Mucosa of rectum (tissue), 2 donors: ENCODE measurements at regions not wholly inside any gene's neighbourhood (a gene's known extent, or its start where the extent isn't known, plus 50 kb on each side); places are given as distances from the start of the nearest gene placed in this dataset.
"Not testable (repeated sequence)": the region's sequence is repeated elsewhere in the genome, so short reads cannot be mapped to it uniquely, and the experiment has no call there.

Experiments
- H3K27ac ChIP-seq, 2 donors: one replicate each; pipeline ENCODE4 v1.7.0; 2013; ENCODE audit warnings: inconsistent platforms in 2 of 2, low read depth in 2 of 2, low read length in 2 of 2
- H3K27me3 ChIP-seq, 2 donors: one replicate each; pipeline ENCODE4 v1.7.0; 2013; ENCODE audit warnings: low read length in 2 of 2; ENCODE audit not compliant: control insufficient read depth in 2 of 2, insufficient read depth in 2 of 2
- H3K36me3 ChIP-seq, 2 donors: one replicate each; pipeline ENCODE4 v1.7.0; 2013; ENCODE audit warnings: low read length in 2 of 2; ENCODE audit not compliant: control insufficient read depth in 2 of 2, insufficient read depth in 2 of 2
- H3K4me1 ChIP-seq, 2 donors: one replicate each; pipeline ENCODE4 v1.7.0; 2013; ENCODE audit warnings: low read length in 2 of 2, mild to moderate bottlenecking in 1 of 2; ENCODE audit not compliant: control insufficient read depth in 2 of 2, insufficient read depth in 2 of 2
- H3K4me3 ChIP-seq, 2 donors: one replicate each; pipeline ENCODE4 v1.7.0; 2013; ENCODE audit warnings: low read length in 2 of 2
- H3K9ac ChIP-seq, 2 donors: one replicate each; pipeline ENCODE4 v1.7.0; 2013; ENCODE audit warnings: low read length in 2 of 2, low read depth in 1 of 2, mild to moderate bottlenecking in 1 of 2
- H3K9me3 ChIP-seq, 2 donors: one replicate each; pipeline ENCODE4 v1.7.0; 2013; ENCODE audit warnings: low read length in 2 of 2; ENCODE audit not compliant: control insufficient read depth in 2 of 2
- donor health status: healthy.
- donor health status: Normal muscosa, but diverticular disease.

DNA sequence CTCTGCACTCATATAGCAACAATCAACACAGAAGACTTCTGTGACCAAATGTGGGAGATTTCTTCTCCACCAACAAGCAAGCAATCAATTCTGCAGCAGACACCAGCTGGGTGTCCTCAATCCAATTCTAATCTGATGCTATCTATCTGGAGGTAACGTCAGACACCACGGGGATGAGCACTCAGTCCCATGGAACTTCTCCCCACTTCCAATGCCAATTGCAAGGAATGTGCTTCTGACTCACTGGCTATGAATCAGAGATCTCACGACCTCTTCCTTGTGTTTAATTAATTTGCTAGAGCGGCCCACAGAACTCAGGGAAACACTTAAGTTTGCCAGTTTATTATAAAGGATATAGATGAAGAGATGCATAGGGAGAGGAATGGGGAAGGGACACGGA lies 103.5 kb upstream of the SIRPG start:
- Histone ChIP-seq H3K9me3 (no peaks in the 10 kb centered on the region), H3K9ac (no peak overlapping the region), H3K4me1 (peaks cover 18 to 23% of the 10 kb centered on the region in 2 donors), H3K27me3 (no peaks in the 10 kb centered on the region), H3K36me3 (no peaks in the 10 kb centered on the region), H3K27ac (no peak overlapping the region), H3K4me3 (no peak overlapping the region)

DNA sequence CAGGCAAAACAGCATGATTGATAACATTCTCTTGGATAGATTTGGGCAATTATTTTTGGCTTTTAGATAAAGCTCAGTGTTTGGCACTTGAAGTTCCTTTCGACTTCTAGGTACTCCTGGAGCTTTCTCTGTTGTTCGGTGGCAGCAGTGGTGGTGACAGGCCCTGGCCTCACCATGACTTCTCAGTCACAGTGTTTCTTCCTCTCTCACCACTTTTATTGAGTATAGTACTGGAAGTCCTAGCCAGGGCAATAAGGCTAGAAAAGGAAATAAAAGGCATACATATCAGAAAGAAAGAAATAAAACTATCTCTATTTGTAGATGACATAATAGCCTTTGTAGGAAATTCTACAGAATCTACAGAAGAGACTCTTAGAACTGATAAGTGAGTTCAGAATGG lies 101.2 kb upstream of the SIRPG start:
- peaks cover 16 to 21% of the 10 kb centered on the region in 2 donors for H3K4me1 ChIP-seq
- no peak overlapping the region for H3K9ac ChIP-seq
- no peaks in the 10 kb centered on the region for H3K9me3 ChIP-seq
- no peaks in the 10 kb centered on the region for H3K36me3 ChIP-seq
- no peak overlapping the region for H3K4me3 ChIP-seq
- no peaks in the 10 kb centered on the region for H3K27me3 ChIP-seq
- H3K27ac ChIP-seq = peak overlapping the region; percentile 74 to 77

DNA sequence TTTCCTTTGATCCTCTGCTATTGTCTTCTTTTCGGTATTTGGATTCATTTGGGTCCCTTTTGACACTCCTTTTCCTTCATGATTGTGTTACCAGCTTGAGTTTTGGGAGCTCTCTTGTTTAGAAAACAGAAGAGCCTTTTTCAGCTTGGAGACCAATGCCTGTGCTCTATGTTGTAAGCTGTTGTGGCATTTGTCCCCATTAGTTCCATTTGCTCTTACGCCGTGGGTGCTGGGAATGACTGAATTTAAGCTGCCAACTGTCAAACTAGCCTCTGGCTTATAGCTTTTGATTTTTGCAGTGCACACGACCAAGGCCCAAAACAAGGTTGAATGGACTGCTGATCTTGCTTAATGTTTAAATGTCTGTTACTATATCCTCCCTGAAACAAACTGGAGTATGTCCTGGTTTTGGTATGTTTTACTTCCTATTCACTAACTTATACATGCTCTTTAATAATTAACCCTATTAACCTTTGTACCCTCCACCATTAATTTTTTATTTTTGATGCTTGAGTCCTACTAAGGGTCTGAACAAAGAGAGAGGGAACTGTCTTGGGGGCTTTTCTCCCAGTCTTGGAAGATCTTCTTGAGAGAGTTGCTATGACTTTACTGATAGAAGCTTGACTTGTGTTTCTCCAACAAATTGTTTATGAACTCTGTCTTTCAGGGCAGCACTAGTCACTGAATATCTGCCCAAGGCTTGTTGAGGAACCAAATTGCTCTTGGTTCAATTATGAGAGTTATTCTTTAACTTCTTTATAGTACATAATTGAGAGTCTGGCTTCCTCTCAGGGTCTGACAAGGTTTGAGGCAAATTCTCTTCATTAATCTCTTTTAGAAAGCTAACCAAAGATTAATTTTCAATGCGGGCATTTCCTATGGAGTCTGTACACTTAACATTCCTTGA lies 100.3 kb upstream of the SIRPG start:
- Histone ChIP-seq H3K9ac (no peak overlapping the region), H3K36me3 (no peaks in the 10 kb centered on the region), H3K9me3 (no peaks in the 10 kb centered on the region), H3K27me3 (no peaks in the 10 kb centered on the region), H3K4me1 (peaks cover 16 to 21% of the 10 kb centered on the region in 2 donors), H3K27ac (peak overlapping the region; percentile 74 to 77), H3K4me3 (no peak overlapping the region)

GRCh38 chr20:1757072-1757471 lies 99.5 kb upstream of the SIRPG start:
- Histone ChIP-seq H3K9me3 (no peaks in the 10 kb centered on the region), H3K36me3 (no peaks in the 10 kb centered on the region), H3K4me3 (no peak overlapping the region), H3K4me1 (peaks cover 16 to 21% of the 10 kb centered on the region in 2 donors), H3K27me3 (no peaks in the 10 kb centered on the region), H3K9ac (no peak overlapping the region), H3K27ac (peak overlapping the region; percentile 74 to 77)

- no peaks in the 10 kb centered on the region for H3K27me3 ChIP-seq
- H3K4me1 ChIP-seq = peaks cover 16 to 21% of the 10 kb centered on the region in 2 donors
- no peaks in the 10 kb centered on the region for H3K36me3 ChIP-seq
- no peaks in the 10 kb centered on the region for H3K9me3 ChIP-seq
- no peak overlapping the region for H3K4me3 ChIP-seq
- no peak overlapping the region for H3K9ac ChIP-seq
- H3K27ac ChIP-seq = no peak overlapping the region
Observed at GRCh38 chr20:1754749-1755148, 97.2 kb upstream of the SIRPG start.

- Histone ChIP-seq H3K27me3 (no peaks in the 10 kb centered on the region), H3K4me1 (peaks cover 16 to 21% of the 10 kb centered on the region in 2 donors), H3K36me3 (no peaks in the 10 kb centered on the region)
Observed at GRCh38 chr20:1754306-1754705, 96.7 kb upstream of the SIRPG start.

DNA sequence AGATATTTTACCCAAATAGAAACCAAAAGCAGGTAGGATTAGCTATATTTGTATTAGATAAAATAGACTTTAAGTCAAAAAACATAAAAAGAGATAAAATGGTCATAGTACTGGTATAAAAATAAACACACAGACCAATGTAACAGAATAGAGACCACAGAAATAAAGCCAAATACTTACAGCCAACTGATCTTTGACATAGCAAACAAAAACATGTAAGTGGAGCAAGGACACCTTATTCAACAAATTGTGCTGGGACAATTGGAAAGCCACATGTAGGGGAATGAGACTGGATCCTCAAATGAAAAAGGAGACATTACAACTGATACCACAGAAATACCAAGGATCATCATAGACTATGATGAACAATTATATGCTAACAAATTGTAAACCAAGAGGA lies 94.5 kb upstream of the SIRPG start:
- Histone ChIP-seq H3K4me1 (peaks cover 4 to 5% of the 10 kb centered on the region in 2 donors), H3K27me3 (no peaks in the 10 kb centered on the region), H3K36me3 (no peaks in the 10 kb centered on the region), H3K9me3 (no peaks in the 10 kb centered on the region), H3K27ac (no peak overlapping the region), H3K4me3 (no peak overlapping the region), H3K9ac (no peak overlapping the region)

More at GRCh38 chr20:1754306-1754705, 96.7 kb upstream of the SIRPG start:
- Histone ChIP-seq H3K9ac (no peak overlapping the region), H3K27ac (no peak overlapping the region), H3K9me3 (no peaks in the 10 kb centered on the region), H3K4me3 (no peak overlapping the region)

GRCh38 chr20:1748777-1749176 lies 91.2 kb upstream of the SIRPG start:
- H3K27ac ChIP-seq = no peak overlapping the region
- no peaks in the 10 kb centered on the region for H3K36me3 ChIP-seq
- H3K4me1 ChIP-seq = no peaks in the 10 kb centered on the region
- H3K9me3 ChIP-seq = no peaks in the 10 kb centered on the region
- H3K4me3 ChIP-seq = no peak overlapping the region
- no peak overlapping the region for H3K9ac ChIP-seq
- no peaks in the 10 kb centered on the region for H3K27me3 ChIP-seq

DNA sequence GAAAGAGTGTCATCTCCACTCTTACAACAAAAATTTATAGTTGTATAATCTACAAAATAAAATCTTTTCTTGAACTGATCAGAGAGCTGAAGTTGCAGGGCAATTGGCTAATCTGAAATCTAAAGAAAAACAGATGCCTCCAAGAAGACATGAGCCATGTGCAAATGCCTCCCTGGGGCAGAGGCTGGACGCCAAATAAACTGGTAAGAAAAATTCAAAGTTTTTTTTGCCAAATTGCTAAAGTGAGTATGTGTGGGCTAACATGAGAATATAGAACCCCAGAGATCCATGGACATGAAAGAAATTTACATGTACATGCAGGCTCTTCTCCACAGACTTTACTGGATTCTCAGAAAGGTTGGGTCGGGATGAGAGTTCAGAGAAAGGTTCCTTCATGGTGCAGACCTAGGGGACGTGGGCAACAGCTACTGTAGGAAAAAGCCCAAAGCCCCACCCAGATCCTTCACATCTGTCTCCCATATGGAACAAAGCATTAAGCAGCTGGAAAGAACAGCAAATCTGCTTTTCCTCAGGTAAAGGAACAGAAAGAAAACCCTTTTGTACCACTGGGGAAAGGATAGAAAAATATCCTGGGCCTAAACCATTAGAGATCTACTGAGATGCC lies 90.5 kb upstream of the SIRPG start:
- Histone ChIP-seq H3K36me3 (no peaks in the 10 kb centered on the region), H3K9ac (no peak overlapping the region), H3K4me1 (no peaks in the 10 kb centered on the region), H3K27me3 (no peaks in the 10 kb centered on the region), H3K9me3 (no peaks in the 10 kb centered on the region), H3K4me3 (no peak overlapping the region), H3K27ac (no peak overlapping the region)

- H3K9me3 ChIP-seq, H3K27me3 ChIP-seq, H3K36me3 ChIP-seq, H3K4me3 ChIP-seq, H3K9ac ChIP-seq, H3K4me1 ChIP-seq, H3K27ac ChIP-seq: not testable (repeated sequence)
Observed at GRCh38 chr20:1742049-1742434, 84.5 kb upstream of the SIRPG start.
